GM04504 (cell line): ENCODE measurements at regions not wholly inside any gene's neighbourhood (a gene's known extent, or its start where the extent isn't known, plus 50 kb on each side); places are given as distances from the start of the nearest gene placed in this dataset.

Experiments
- DNase-seq: peaks from one replicate; pipeline ENCODE4 v3.0.0-alpha.2; 2012; ENCODE audit warnings: low read depth

DNA sequence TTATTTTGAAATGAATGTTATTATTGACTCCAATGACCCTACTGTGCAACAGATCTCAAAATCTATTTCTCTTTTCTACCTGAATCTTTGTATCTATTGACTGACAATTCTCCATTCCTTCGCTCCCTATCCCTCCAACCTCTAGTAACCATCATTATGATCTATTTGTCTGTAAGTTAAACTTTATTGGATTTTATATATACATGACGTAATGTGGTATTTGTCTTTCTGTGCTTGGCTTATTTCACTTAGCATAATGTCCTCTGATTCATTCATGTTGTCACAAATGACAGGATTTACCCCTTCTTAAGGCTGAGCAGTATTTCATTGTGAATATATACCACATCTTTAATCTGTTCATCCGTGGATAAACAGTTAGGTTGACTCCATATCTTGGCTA, 200.4 kb upstream of the SORCS1 start:
- DNase-seq, result no peak

DNA sequence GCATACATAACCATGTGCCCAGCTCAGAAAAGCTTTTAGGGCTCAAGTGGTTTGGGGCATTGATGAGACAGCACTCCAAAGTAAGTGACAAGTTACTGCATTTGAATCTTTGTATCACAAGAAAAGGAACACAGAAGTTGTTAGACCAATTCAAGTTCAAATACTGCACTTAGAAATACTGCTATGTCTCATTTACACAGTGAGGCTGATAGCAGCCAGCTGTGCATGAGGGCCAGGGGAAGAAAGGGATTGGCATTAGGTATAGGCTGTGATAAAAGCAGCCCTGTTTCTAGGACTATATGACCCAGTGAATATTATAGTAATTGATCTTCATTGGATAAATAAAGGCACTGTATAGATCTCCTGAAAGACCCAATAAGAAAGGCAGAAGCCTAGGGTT, 197.8 kb upstream of the SORCS1 start:
- DNase-seq, result no peak

DNA sequence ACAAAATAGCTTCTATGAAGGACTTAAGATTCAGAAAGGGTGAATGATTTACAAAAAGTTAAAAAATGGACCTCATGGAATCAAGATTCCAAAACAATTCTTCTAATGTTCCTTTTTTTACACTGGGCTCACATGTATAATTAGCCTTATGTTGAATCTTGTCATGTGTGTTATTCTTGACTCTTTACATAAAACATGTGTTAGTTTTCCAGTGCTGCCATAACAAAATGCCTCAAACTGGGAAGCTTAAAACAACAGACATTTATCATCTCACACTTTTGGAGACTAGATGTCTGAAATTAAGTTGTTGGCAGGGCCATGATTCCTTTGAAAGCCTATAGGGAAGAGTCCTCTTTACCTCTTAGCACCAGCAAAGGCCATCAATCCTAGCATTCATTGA, 192.5 kb upstream of the SORCS1 start:
- no peak for DNase-seq

DNA sequence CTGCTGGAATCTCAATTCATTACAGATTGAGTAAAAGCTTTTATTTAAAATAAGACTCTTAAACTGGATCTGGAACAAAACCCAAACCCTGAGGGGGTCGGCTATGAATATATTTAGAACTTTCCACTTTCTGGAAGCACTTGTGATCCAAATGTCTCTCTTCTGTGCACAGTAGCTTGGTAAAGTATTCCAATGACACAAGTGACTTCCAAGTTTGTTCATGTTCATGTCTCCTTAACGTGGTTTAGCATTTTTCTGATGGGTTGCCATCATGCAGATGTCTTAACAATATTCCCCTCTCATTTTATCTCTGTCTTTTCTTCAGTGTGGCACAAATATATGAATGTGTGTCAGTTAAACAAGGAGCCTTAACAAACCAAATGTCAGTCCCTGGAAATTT, 191.9 kb upstream of the SORCS1 start:
- no peak for DNase-seq

GRCh38 chr10:107342711-107343110, 178.2 kb upstream of the SORCS1 start:
- DNase-seq, result no peak

DNA sequence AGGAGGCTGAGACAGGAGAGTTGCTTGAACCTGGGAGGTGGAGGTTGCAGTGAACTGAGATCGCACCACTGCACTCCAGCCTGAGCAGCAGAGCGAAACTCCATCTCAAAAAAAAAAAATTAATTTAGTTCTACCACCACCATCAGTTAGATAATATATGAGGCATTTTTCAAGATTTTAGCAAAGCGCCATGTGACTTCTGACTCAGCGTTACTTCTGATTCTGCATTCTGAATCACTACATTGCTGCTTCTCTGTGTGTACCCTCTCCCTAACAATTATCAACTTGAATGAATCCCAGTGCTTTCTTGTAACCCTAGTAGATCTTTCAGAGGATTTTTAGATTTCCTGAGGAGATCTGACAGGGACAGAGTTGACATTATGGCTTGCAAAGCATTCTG, 176.8 kb upstream of the SORCS1 start:
- DNase-seq, result no peak

DNA sequence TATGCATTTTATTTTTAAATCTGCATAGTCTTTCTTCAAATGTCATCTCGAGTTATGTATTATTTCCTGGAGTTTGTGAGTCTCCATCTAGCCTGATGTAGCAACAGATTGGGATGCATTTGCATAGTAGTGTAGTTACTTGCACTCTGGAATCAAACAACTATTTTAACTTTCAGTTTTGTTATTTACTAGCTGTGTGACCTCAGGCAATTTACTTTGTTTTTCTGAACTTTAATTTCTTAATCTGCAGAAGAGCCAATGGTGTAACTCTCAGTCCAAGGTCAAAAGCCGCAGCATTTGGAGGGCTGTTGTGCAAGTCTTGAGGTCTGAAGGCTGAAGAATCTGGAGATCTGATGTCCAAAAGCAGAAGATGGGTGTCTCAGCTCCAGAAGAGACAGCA, 175.8 kb upstream of the SORCS1 start:
- DNase-seq, result no peak

DNA sequence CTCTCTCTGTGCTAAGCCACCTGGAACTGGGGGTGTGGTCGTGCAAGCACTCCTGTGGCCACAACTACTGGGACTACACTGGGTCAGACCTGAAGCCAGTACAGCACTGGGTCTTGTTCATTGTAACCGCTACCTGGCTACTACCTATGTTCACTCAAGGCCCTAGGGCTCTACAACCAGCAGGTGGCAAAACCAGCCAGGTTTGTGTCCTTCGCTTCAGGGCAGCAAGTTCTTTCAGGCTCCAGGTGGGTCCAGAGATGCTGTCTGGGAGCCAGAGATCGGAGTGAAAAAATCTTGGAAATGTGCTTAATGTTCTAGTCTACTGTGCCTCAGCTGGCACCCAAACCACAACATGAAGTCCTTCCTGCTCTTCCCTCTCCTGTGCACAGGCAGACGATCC, 171.6 kb upstream of the SORCS1 start:
- no peak for DNase-seq

- DNase-seq, result no peak
These were observed 153.1 kb upstream of the SORCS1 start for GRCh38 chr10:107317592-107317991.

GRCh38 chr10:107303203-107303602, 138.7 kb upstream of the SORCS1 start:
- no peak for DNase-seq

- no peak for DNase-seq
These were observed 135.1 kb upstream of the SORCS1 start for GRCh38 chr10:107299606-107300005.

DNA sequence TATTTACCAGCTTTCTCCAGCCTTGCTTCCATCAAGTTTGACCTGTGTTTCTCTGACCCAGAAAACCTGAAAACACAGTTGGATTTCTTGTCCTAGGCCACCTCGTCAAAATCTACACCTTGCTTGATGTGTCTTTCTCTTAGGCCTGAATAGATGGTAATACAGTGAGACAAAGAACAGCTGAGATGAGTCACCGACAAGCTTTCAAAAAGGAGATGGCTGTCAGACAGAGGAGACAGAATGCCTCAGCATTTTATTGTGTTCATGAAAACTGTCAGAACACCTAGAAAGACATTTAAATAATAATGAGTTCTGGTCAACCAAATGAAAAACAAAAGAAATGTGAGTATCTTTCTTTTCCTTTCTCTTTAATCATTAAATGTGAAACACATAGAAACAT, 119.7 kb upstream of the SORCS1 start:
- DNase-seq, result no peak

DNA sequence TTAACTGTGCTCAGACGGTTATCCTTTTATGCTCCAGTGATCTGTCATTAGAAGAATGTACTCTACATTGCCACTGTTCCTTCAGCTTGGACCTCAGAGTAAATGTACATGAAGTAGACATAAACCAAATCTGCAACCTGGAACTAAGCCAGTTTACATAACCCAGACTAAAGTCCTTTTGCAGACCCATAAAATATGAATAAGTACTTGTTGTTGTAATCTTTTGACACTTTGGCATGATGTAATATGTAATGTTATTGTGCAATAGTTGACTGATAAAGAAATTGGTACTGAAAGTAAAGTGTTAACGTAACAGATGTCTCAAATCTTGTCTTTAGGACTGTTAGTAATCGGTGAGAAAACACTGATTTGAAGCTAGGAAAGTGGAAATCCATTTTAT, 115.8 kb upstream of the SORCS1 start:
- DNase-seq, result no peak

DNA sequence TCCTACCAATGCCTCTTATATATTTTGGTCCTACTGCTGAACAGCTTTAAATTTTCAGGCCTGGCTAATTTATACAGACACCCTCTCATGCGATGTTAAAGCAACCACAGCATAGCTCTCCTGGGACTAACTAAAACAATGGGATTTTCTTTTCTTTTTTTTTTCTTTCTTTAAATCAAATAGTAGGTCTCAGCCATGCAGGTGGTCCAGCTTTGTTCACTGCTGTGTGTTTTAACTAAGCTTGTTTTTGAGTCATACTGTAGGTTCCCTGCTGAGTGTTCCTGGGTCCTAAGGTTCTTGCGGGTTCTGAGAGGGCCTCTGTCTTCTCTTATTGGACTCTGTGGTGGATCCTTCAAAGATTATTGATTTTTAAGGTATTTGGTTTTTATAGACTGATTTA, 113.1 kb upstream of the SORCS1 start:
- DNase-seq, result no peak

DNA sequence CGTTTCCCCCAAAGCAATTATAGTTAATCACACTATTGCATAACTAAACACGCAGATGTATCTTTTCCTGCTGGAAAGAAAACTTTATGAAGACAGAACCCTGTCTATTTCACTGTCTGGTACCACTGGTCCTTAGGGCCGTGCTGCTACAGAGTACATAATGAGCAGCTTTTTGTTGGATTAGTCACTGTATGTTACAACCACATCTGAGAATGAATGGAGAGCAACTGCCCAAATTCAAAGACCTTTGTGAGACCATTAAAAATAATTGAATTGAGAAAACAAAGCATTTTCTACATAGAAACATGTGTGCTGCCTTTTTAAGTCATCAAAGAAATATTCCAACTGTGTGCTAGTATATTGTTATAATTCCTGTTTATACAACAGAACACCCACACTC, 111.3 kb upstream of the SORCS1 start:
- no peak for DNase-seq

- DNase-seq, result no peak
These were observed 105.1 kb upstream of the SORCS1 start for GRCh38 chr10:107269626-107270025.

GRCh38 chr10:107264742-107265141, 100.2 kb upstream of the SORCS1 start:
- DNase-seq, result no peak

- no peak for DNase-seq
These were observed 79.6 kb upstream of the SORCS1 start for GRCh38 chr10:107244122-107244521.

DNA sequence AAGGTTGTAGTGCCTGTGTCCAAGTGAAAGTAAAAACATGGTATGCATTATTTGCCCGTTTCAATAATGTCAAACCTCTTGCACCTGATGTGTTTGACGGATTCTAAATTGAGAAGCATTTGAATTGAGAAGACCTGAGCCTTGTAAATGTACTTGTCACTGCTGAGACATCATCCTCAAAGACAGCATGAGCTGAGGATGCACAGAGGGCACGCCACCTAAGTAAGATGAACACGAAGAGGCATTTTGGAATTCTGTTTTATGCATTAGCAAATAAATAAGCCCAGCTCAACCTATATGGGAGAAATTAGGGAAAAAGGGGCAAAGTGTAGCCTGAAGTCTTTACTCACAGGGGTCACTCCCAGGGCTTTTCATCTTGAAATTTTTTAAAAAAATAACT, 73.8 kb upstream of the SORCS1 start:
- DNase-seq, result no peak

- no peak for DNase-seq
These were observed 67.5 kb upstream of the SORCS1 start for GRCh38 chr10:107232013-107232412.

GRCh38 chr10:107230887-107231286, 66.4 kb upstream of the SORCS1 start:
- no peak for DNase-seq

DNA sequence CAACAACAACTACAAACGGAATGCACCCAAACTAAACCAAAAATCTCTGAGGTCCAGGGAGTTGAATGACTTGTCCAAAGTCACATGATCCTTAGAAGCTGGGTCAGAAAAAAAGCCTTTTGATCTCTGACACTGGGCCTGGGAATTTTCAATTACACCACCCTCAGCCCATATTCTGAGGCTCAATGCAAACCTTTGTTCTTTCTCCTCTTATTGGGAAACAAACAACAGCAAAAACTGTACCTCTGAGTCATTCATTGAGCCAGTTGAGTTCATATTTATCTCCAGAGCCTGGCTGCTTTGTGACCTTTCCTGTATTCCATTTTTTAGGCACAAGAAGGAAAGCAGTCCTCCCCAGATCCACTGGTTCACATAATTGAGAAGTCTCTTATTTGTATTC, 51.2 kb upstream of the SORCS1 start:
- no peak for DNase-seq
